K562 (cell line): ENCODE measurements at regions not wholly inside any gene's neighbourhood (a gene's known extent, or its start where the extent isn't known, plus 50 kb on each side); places are given as distances from the start of the nearest gene placed in this dataset.

Source experiments
- ATAC-seq: fragments of 200-7000 bp; cut with Tn5 transposase; 3 replicates; pipeline ENCODE4 v1.9.1; 2020; ENCODE audit warnings: moderate library complexity
- BruUV-seq: library from RNA; stranded (reverse); fragments of 400-500 nt; replicated peaks from 2 replicates; lab custom pipeline; 2021; lab: Mats Ljungman, UMichigan
- CTCF ChIA-PET: fragments of 300-600 bp; formaldehyde crosslinking; extraction: SDS; loops from one replicate; lab custom pipeline; 2021; ENCODE audit warnings: low intra/inter-chr PET ratio; lab: Yijun Ruan, JAX
- POLR2A ChIA-PET: fragments of 300-600, 350-650 bp; sonication (Branson Sonifier 250); formaldehyde crosslinking; extraction: SDS; loops from one replicate; lab custom pipeline; 2021; ENCODE audit warnings: antibody characterized with exemption, inconsistent platforms; lab: Yijun Ruan, JAX
- DNase-seq, 4 experiments: peaks; one replicate each; pipeline versions ENCODE4 v3.0.0 to v3.0.0-alpha.2; 2011 to 2018; ENCODE audit warnings: low spot score in 3 of 4, mixed read lengths in 3 of 4; ENCODE audit errors: extremely low read depth in 1 of 4
- FAIRE-seq: peaks from 2 replicates; lab custom pipeline; 2011; peaks lifted over from hg19 to GRCh38; lab: Jason Lieb, UNC
- H2AFZ ChIP-seq: 2 replicates; pipeline ENCODE4 v1.6.0; 2011; ENCODE audit warnings: low read depth, low read length, control low read depth, inconsistent platforms
- H3K27ac ChIP-seq: fragments of 200-600 bp; 3 replicates; pipeline ENCODE4 v1.8.0; 2011; ENCODE audit warnings: low read depth, mild to moderate bottlenecking, control low read depth, inconsistent platforms, low read length, moderate library complexity, mixed read lengths; ENCODE audit errors: extremely low read depth
- H3K27me3 ChIP-seq, 2 experiments: fragments of 300-600 bp in 1 of 2; 2 replicates in 1 of 2; 3 replicates in 1 of 2; pipeline versions ENCODE4 v1.6.0 to v1.8.0; 2011; ENCODE audit warnings: inconsistent platforms in 2 of 2, low read length in 2 of 2, mild to moderate bottlenecking in 1 of 2, mixed read lengths in 1 of 2, moderate library complexity in 1 of 2; ENCODE audit not compliant: control insufficient read depth in 2 of 2, insufficient read depth in 2 of 2
- H3K36me3 ChIP-seq: fragments of 300-600 bp; 3 replicates; pipeline ENCODE4 v1.8.0; 2011; ENCODE audit warnings: mild to moderate bottlenecking, low read length, inconsistent platforms; ENCODE audit not compliant: control insufficient read depth, insufficient read depth
- H3K4me1 ChIP-seq, 2 experiments: fragments of 200-600 bp in 1 of 2; replicated peaks in 1 of 2; 2 replicates in 1 of 2; 3 replicates in 1 of 2; pipeline versions ENCODE4 v1.5.1 to v1.8.0; 2011; ENCODE audit warnings: inconsistent platforms in 2 of 2, low read length in 2 of 2, mild to moderate bottlenecking in 1 of 2, mixed read lengths in 1 of 2, moderate library complexity in 1 of 2; ENCODE audit not compliant: control insufficient read depth in 2 of 2, insufficient read depth in 2 of 2
- H3K4me2 ChIP-seq: 2 replicates; pipeline ENCODE4 v1.6.1; 2011; ENCODE audit warnings: low read length, control low read depth, inconsistent platforms, mixed read lengths; ENCODE audit not compliant: insufficient read depth
- H3K4me3 ChIP-seq: fragments of 200-600 bp; sonication (generic), shearing (Covaris generic); 2 replicates; pipeline ENCODE4 v1.5.1; 2016; ENCODE audit warnings: control low read depth, inconsistent platforms
- H3K79me2 ChIP-seq: fragments of 200-600 bp; 3 replicates; pipeline ENCODE4 v1.8.0; 2011; ENCODE audit warnings: low read length, inconsistent platforms; ENCODE audit not compliant: control insufficient read depth, insufficient read depth
- H3K9ac ChIP-seq, 2 experiments: 2 replicates each; pipeline versions ENCODE4 v1.6.0 to v1.6.1; 2011; ENCODE audit warnings: low read depth in 2 of 2, low read length in 2 of 2, control low read depth in 1 of 2, inconsistent platforms in 1 of 2, mild to moderate bottlenecking in 1 of 2, mixed read lengths in 1 of 2; ENCODE audit not compliant: insufficient read depth in 1 of 2
- H3K9me1 ChIP-seq: one replicate; pipeline ENCODE4 v1.6.0; 2011; ENCODE audit warnings: inconsistent platforms, mild to moderate bottlenecking, low read length, moderate library complexity; ENCODE audit not compliant: control insufficient read depth, insufficient read depth
- H3K9me3 ChIP-seq: replicated peaks from 2 replicates; pipeline ENCODE4 v1.5.1; 2011; ENCODE audit warnings: low read depth, low read length, inconsistent platforms; ENCODE audit not compliant: control insufficient read depth, insufficient read depth
- H4K20me1 ChIP-seq: replicated peaks from 2 replicates; pipeline ENCODE4 v1.6.1; 2011; ENCODE audit warnings: low read length, inconsistent platforms, mixed read lengths; ENCODE audit not compliant: control insufficient read depth, insufficient read depth
- DACH1 ChIP-seq: fragments of 450-650 bp; IDR thresholded peaks from 2 replicates; pipeline ENCODE4 v1.6.1; 2018; ENCODE audit not compliant: partially characterized antibody
- ETV1 ChIP-seq: fragments of 450-650 bp; conservative IDR thresholded peaks from 2 replicates; pipeline ENCODE4 v1.6.1; 2016; ENCODE audit warnings: missing genetic modification characterization, control low read depth, low read depth, missing compliant biosample characterization
- ETV6 ChIP-seq, 3 experiments: fragments of 150-350 bp in 1 of 3; sonication (generic) in 1 of 3; formaldehyde crosslinking in 1 of 3; IDR thresholded peaks; 2 replicates each; pipeline versions ENCODE4 v1.6.1 to v1.8.0; 2014 to 2022; ENCODE audit warnings: borderline replicate concordance in 2 of 3, low read depth in 2 of 3, antibody characterized with exemption in 1 of 3, low read length in 1 of 3, mild to moderate bottlenecking in 1 of 3, missing genetic modification reagents in 1 of 3
- FOXK1 ChIP-seq: sonication (generic); formaldehyde crosslinking; IDR thresholded peaks from 2 replicates; pipeline ENCODE4 v1.8.0; 2022; ENCODE audit warnings: missing genetic modification reagents, mild to moderate bottlenecking, borderline replicate concordance
- HINFP ChIP-seq: fragments of 450-650 bp; conservative IDR thresholded peaks from 2 replicates; pipeline ENCODE4 v1.6.1; 2016; ENCODE audit warnings: missing genetic modification characterization, low read depth, mild to moderate bottlenecking, control low read depth, missing compliant biosample characterization
- ID3 ChIP-seq, 2 experiments: fragments of 250-450 bp in 1 of 2; fragments of 450-650 bp in 1 of 2; sonication (Bioruptor Pico) in 1 of 2; IDR thresholded peaks; 2 replicates each; pipeline versions ENCODE4 v1.6.1 to v1.8.0; 2016 to 2021; ENCODE audit warnings: mild to moderate bottlenecking in 2 of 2, moderate library complexity in 2 of 2, missing compliant biosample characterization in 1 of 2, missing genetic modification characterization in 1 of 2
- RBM17 ChIP-seq: fragments of 200-400 bp; formaldehyde crosslinking; IDR thresholded peaks from 2 replicates; pipeline ENCODE4 v1.6.1; 2017; ENCODE audit warnings: low read depth, mild to moderate bottlenecking, low read length, borderline replicate concordance
- SOX6 ChIP-seq: fragments of 450-650 bp; IDR thresholded peaks from 2 replicates; pipeline ENCODE4 v1.6.1; 2014; ENCODE audit warnings: mild to moderate bottlenecking
- ZNF121 ChIP-seq: sonication (generic); formaldehyde crosslinking; conservative IDR thresholded peaks from 2 replicates; pipeline ENCODE4 v1.8.0; 2022; ENCODE audit warnings: missing genetic modification reagents
- ZNF431 ChIP-seq: sonication (generic); formaldehyde crosslinking; IDR thresholded peaks from 2 replicates; pipeline ENCODE4 v1.8.0; 2022; ENCODE audit warnings: mild to moderate bottlenecking, missing genetic modification reagents
- ZNF609 ChIP-seq: sonication (generic); formaldehyde crosslinking; IDR thresholded peaks from 2 replicates; pipeline ENCODE4 v1.8.1; 2023; ENCODE audit warnings: missing genetic modification reagents, mild to moderate bottlenecking, borderline replicate concordance
- WGBS: fragments of 100-300 bp; shearing (Covaris generic); methylation state at CpG from one replicate; pipeline ENCODE4 v1.1.6; 2016; ENCODE audit warnings: low coverage, mixed read lengths; ENCODE audit not compliant: insufficient coverage; ENCODE audit errors: missing lambda C conversion rate; 5-methylcytosine and 5-hydroxymethylcytosine counted together
- in situ Hi-C: fragments of 300-500 bp; cut with MboI; formaldehyde crosslinking; loops from 4 replicates; pipeline ENCODE4 v1.15.0; 2018; ENCODE audit warnings: inconsistent platforms, mixed read lengths
- intact Hi-C: fragments of 100-400 bp; cut with micrococcal nuclease; formaldehyde crosslinking; loops from 2 replicates; pipeline ENCODE4 v1.14.2; 2022

GRCh38 chr13:79187917-79188690 is 218.0 kb downstream of the RBM26 start:
- WGBS = 0% methylated on average over 3 of the region's 3 CpGs
- Histone ChIP-seq H4K20me1 (no peaks in the 10 kb centered on the region), H3K79me2 (no peaks in the 10 kb centered on the region), H3K36me3 (no peaks in the 10 kb centered on the region), H3K9me1 (no peaks in the 10 kb centered on the region), H3K4me3 (no peak overlapping the region), H3K9me3 (no peaks in the 10 kb centered on the region), H3K27ac (no peak overlapping the region), H2AFZ (no peak overlapping the region), H3K9ac (no peak overlapping the region), H3K27me3 (no peaks in the 10 kb centered on the region), H3K4me1 (no peaks in the 10 kb centered on the region), H3K4me2 (no peak overlapping the region)
- DNase-seq = no peak
- FAIRE-seq = no peak
- CTCF ChIA-PET = no interaction called here
- intact Hi-C loops = no loop called here
- POLR2A ChIA-PET = no interaction called here
- BruUV-seq = no TSS peak
- in situ Hi-C loops = no loop called here
- TF ChIP-seq SOX6 = no peak
- TF ChIP-seq HINFP (tag) = no peak
- TF ChIP-seq RBM17 = no peak
- no peak for TF ChIP-seq ZNF609 (CRISPR knock-in tag)
- no peak for TF ChIP-seq ZNF431 (CRISPR knock-in tag)
- TF ChIP-seq ZNF121 (CRISPR knock-in tag) = no peak
- TF ChIP-seq ETV1 = no peak
- TF ChIP-seq DACH1 = no peak
- TF ChIP-seq FOXK1 = no peak
- no peak for TF ChIP-seq ID3 (CRISPR knock-in tag; IDR thresholded peaks at IDR 0.05)
- no peak for TF ChIP-seq ID3 (tag; IDR thresholded peaks at IDR 0.05)
- TF ChIP-seq ETV6 (IDR thresholded peaks at IDR 0.05; ENCODE audit: borderline replicate concordance in 1 of 2, low read depth in 2 of 2, low read length in 1 of 2) = no peak
- TF ChIP-seq ETV6 (CRISPR knock-in tag; IDR thresholded peaks at IDR 0.05; ENCODE audit: borderline replicate concordance) = no peak
- no peak for ATAC-seq
